Nucleus accumbens (tissue), 56 donors: ENCODE measurements at regions not wholly inside any gene's neighbourhood (a gene's known extent, or its start where the extent isn't known, plus 50 kb on each side); places are given as distances from the start of the nearest gene placed in this dataset.

Source experiments
- DNase-seq, 56 donors: peaks; one replicate each; lab custom pipeline; 2025; lab: John Stamatoyannopoulos, UW

GRCh38 chr20:62576815-62577489, 65.4 kb upstream of the SLCO4A1 start:
- no peak for DNase-seq

DNA sequence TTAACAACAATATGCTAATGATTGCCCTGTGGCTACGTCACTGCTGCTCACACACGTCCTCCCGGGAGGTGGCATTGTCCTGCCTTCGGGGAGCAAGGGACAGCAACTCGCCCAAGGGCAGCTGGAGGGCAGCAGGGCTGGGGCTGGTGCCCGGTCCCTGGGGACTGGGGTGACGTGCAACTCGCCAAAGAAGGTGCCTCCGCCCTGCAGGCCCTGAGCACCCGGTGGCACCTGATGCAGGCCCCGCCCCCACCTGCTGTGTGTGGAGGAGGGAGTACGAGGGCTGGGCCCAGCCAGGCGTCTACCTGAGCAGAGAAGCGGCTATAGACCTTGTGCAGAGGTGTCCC, 64.8 kb upstream of the SLCO4A1 start:
- DNase-seq: no peak

DNA sequence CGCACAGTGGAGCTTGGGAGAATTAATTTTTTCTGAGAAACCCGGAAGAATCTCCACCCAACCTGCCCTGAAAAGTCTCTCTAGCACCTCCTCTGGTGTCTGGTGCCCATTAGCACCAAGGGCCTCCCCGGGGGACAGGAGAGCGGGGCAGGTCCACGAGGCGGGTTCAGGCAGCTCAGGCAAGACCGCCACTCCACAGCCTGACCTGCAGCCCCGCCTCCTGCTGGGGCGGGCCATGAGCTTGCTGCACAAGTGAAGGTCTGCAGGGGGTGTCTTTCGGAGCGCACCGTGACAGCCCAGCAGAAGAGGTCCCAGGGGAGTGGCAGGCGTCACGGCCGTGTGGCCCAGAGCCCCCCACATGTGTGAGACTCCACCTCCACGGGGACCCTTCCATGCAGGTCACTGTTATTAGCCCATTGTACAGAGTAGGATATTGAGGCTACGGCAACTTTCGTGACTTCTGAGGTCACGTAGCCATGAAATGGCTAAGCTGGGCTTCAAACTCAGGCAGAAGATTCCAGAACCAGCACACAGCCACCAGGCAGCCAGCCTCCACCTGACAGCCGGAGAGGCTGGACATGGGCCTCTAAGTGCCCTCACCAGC, 63.9 kb upstream of the SLCO4A1 start:
- DNase-seq: no peak

- no peak for DNase-seq
Measured at GRCh38 chr20:62580052-62580451, 62.3 kb upstream of the SLCO4A1 start.

DNA sequence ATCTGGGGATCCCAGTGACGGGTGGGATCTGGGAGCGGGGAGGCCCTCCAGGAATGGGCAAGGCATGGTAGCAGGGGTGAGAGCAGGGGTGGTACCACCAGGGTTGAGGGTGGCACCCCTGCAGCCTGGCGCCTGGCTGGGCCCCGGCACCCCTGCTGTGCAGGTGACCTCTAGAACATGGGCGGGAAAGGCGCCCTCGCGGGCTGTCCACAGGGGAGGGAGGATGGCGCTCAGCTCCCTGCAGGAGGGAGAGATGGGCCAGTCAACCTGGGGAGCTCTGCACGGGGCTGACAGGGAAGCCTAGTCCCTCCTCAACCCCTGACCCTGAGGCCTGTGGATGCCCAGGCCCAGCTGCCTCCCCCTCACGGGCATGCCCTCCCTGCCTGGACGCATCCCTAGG, 61.6 kb upstream of the SLCO4A1 start:
- DNase-seq: no peak

- DNase-seq: no peak
Measured at GRCh38 chr20:62581308-62581707, 61.0 kb upstream of the SLCO4A1 start.

GRCh38 chr20:62581806-62582205, 60.5 kb upstream of the SLCO4A1 start:
- DNase-seq: no peak

GRCh38 chr20:62583424-62583920, 58.8 kb upstream of the SLCO4A1 start:
- peak in 20 of 56 donors; percentile 3 to 64 (median 35) for DNase-seq

DNA sequence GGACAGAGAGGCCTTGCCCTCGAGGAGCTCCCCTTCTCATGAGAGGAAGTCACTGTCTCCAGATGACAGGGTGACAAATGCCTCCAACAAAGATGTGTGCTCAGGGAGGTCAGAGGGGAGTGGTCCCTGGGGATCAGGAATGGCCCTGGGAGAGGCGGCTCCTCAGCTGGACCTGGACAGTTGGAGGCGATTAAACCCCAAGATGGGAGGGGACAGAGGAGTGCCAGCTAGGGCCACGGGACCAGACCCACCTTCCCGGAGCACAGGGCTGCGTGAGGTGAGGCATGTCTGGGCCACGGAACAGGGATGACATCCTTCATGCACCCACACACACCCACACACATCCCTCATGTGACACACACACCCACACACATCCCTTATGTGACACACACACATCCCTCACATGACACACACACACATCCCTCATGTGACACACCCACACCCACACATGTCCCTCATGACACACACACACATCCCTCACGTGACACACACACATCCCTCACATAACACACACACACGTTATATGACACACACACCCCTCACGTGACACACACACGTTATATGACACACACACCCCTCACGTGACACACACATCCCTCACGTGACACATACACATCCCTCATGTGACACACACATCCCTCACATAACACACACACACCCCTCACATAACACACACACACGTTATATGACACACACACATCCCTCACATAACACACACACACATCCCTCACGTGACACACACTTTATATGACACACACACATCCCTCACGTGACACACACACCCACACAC, 57.4 kb upstream of the SLCO4A1 start:
- peak in 1 of 56 donors; percentile 28 for DNase-seq

DNA sequence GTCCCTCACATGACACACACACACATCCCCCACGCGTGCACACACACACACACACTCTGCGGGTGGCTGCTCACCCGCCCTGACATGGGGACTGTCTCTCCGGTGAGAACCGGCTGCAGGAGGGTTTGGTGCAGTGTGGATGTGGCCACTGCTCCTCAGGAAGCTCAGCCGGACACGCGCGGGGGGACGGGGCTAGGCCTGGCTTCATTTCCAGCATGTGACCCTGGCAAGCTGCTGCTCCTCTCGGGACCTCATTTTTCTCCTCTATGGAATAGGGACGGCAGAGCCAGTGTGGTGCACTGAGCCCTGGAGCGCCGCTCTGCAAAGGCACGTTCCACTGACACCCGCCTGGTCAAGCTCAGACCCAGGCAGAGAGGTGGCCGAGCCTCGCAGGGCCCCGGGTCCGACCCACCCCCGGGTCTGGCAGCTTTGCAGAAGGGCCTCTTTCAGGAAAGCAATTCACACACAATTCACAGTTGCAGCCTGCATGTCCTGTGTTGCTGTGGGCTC, 56.8 kb upstream of the SLCO4A1 start:
- DNase-seq: peak in 1 of 56 donors; percentile 28

DNA sequence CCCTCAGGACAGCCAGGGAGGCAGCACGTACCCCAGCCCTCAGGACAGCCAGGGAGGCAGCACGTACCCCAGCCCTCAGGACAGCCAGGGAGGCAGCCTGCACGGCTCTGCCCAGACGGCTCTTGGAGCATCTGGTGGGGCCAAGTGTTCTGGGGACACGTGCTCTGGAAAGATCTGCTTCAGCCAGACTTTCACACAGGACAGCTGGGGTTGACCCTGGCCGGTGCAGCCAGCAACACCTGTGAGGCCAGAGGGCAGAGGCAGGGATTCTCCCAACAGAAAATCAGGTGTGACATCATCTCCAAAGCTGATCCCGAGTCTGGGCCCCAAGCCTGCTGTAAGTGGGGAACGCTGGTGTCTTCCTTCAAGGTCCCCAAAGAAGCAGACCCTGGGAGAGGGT, 55.5 kb upstream of the SLCO4A1 start:
- no peak for DNase-seq

GRCh38 chr20:62587757-62588402, 54.4 kb upstream of the SLCO4A1 start:
- peak in 2 of 56 donors; percentile 12 to 29 for DNase-seq

DNA sequence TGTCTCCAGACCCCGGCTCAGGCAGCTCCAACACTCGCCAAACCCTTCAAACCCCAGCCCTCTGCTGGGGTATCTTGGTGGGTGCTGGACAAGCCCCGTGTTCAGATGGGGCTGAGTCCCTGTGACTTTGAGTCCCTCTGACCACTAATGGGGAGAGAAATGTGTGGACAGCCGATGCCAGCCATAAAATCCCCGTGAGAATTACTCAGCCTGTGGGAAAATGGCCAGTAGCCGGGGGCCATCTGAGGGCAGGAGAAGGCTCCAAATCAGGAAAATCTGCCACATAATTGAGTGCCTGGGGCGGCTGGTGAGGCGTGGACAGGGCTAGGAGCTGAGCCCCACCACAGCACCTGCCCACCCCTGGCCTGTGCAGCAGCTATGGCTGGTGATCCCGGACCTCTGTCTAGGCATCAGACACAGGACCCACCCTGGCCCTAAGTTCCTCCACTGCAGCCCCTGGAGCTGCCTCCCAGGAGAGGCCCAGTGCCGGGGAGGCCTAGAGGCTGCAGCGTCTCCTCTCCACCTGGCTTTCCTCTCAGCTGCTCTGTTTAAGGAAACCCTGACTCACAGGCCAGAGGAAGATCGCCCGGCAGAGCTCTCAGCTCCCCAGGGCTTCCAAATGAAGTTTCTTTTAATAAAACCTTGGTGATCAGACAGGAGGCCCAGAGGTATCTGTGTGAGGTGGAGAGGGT, 53.7 kb upstream of the SLCO4A1 start:
- DNase-seq: no peak

DNA sequence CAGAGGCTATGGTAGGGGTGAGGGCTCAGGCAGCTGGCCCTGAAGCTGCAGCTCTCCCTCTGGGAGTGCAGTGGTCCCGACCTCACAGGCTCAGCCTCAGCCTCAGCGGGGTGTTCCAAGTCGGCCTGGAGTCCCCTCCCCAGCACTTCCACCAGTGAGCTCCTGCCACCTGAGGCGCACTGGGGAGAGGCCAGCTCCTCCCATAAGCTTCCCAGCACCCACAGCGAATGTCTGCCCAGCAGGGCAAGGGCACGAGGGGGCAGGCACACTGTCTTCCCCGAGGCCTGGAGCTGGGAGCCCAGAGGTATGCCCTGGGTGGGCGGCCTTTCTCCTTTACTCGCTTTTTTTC, 53.2 kb upstream of the SLCO4A1 start:
- DNase-seq: no peak

GRCh38 chr20:62589720-62590119, 52.6 kb upstream of the SLCO4A1 start:
- DNase-seq: no peak

DNA sequence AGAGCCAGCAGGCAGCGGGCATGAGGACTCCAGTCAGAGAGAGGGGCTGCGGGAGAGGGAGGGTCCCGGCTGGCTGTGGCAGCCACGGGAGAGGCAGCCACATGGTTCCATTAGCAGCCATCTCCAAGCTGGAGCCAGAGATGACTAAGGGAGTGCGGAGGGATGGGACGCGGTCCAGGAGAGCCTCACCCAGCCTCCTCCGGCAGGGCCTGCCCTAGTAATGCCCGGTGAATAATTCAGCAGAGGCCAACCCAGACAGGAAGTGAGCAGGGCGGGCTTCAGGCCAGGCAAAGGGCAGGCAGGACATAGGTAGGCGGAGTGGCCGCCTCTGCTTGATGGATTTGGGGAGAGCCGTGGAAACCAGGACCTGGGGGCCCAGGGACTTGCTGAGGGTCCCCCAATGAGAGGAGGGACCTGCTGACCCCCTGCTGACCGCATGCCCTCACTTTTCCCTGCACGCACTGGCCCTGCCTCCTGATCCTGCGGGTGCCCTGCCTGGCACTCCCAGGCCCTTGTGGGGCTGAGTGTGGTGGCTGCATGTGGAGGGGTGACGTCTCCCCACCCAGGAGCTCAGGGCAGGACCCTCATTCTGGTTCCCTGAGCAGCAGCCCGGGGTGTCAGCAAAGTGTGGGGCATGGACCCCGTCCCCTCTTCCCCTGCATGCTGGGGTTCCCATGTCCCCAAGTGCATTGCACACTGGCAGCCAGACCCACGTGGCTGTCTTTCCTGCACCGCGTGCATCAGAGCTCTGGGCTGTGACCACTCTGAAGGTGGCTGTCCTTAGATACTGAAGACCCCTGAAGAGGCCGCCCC, 51.8 kb upstream of the SLCO4A1 start:
- no peak for DNase-seq

GRCh38 chr20:62591122-62591468, 51.2 kb upstream of the SLCO4A1 start:
- DNase-seq: no peak

- no peak for DNase-seq
Measured at GRCh38 chr20:62591591-62591990, 50.7 kb upstream of the SLCO4A1 start.
